ENCODE measurements at regions not wholly inside any gene's neighbourhood (a gene's known extent, or its start where the extent isn't known, plus 50 kb on each side); places are given as distances from the start of the nearest gene placed in this dataset.

DNA sequence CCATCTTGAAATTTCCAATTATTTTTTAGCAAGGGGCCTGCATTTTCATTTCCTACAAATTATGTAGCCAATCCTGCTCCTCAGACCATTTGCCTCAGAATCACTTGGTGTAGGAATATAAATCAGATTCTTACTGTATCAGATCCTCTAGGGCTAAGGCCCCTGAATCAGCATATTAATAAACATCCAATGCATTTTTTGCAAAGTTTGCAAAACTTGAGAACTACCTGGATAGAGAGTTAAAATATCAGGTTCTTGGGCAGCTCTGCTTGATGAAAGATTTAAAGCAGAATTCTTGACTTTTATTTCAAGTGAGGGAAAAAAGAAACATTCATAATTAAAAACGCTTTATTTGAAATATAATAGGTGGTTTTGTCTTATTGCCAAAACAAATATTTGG is 82.2 kb upstream of the MAN1A1 start:
- Histone ChIP-seq H3K27me3 (ENCODE audit: insufficient read depth, low read length) (no peaks in the 10 kb centered on the region), H2AFZ (ENCODE audit: low read length) (no peak overlapping the region), H3K56ac (ENCODE audit: insufficient read length, low read depth, low read length) (no peak overlapping the region), H3K79me2 (ENCODE audit: insufficient read depth, low read length) (no peaks in the 10 kb centered on the region), H3K9me3 (ENCODE audit: control insufficient read depth, low read depth, low read length) (no peaks in the 10 kb centered on the region), H3K9ac (ENCODE audit: extremely low read depth, insufficient read length, low read length) (no peak overlapping the region), H4K5ac (ENCODE audit: insufficient read length, low read depth, low read length) (no peak overlapping the region), H2BK12ac (ENCODE audit: insufficient read length, low read depth, low read length) (no peak overlapping the region), H2BK20ac (ENCODE audit: low read depth, low read length, poor library complexity, severe bottlenecking) (no peak overlapping the region), H3K23me2 (ENCODE audit: insufficient read length, low read depth, low read length, poor library complexity, severe bottlenecking) (no peaks in the 10 kb centered on the region), H2BK15ac (ENCODE audit: low read depth, low read length) (no peak overlapping the region), H3K4ac (ENCODE audit: low read depth, low read length) (no peak overlapping the region), H3K23ac (ENCODE audit: insufficient read length, low read depth, low read length) (no peak overlapping the region), H2BK120ac (ENCODE audit: low read depth, low read length, poor library complexity, severe bottlenecking) (no peak overlapping the region), H4K8ac (replicated peaks; ENCODE audit: insufficient read length, low read depth, low read length) (no peak overlapping the region), H3K79me1 (ENCODE audit: insufficient read depth, low read depth, low read length, poor library complexity, severe bottlenecking) (no peaks in the 10 kb centered on the region), H3K27ac (ENCODE audit: insufficient read length, low read depth, low read length) (no peak overlapping the region), H2BK5ac (ENCODE audit: insufficient read length, low read length) (no peak overlapping the region), H3T11ph (ENCODE audit: low read length) (no peak overlapping the region), H3K4me1 (ENCODE audit: insufficient read depth, low read length) (no peaks in the 10 kb centered on the region), H3K18ac (ENCODE audit: insufficient read length, low read depth, low read length) (no peak overlapping the region), H4K91ac (ENCODE audit: insufficient read length, low read depth, low read length) (no peak overlapping the region), H2AK5ac (ENCODE audit: insufficient read length, low read length) (no peak overlapping the region), H3K14ac (ENCODE audit: insufficient read depth, low read length) (no peak overlapping the region), H3K4me2 (ENCODE audit: insufficient read depth, insufficient read length, low read length) (no peak overlapping the region), H4K20me1 (ENCODE audit: control insufficient read depth, insufficient read depth, insufficient read length) (no peaks in the 10 kb centered on the region)
- Mint-ChIP-seq H3K9me3 (no peaks in the 10 kb centered on the region), H3K27me3 (ENCODE audit: low read depth) (no peaks in the 10 kb centered on the region), H3K27ac (no peak overlapping the region), H3K4me1 (no peaks in the 10 kb centered on the region), H3K36me3 (ENCODE audit: insufficient read depth in 1 of 3, low read depth in 3 of 3) (no peaks in the 10 kb centered on the region), H3K4me3 (no peak overlapping the region)
- TF ChIP-seq, protein P1, sequence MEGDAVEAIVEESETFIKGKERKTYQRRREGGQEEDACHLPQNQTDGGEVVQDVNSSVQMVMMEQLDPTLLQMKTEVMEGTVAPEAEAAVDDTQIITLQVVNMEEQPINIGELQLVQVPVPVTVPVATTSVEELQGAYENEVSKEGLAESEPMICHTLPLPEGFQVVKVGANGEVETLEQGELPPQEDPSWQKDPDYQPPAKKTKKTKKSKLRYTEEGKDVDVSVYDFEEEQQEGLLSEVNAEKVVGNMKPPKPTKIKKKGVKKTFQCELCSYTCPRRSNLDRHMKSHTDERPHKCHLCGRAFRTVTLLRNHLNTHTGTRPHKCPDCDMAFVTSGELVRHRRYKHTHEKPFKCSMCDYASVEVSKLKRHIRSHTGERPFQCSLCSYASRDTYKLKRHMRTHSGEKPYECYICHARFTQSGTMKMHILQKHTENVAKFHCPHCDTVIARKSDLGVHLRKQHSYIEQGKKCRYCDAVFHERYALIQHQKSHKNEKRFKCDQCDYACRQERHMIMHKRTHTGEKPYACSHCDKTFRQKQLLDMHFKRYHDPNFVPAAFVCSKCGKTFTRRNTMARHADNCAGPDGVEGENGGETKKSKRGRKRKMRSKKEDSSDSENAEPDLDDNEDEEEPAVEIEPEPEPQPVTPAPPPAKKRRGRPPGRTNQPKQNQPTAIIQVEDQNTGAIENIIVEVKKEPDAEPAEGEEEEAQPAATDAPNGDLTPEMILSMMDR (conservative IDR thresholded peaks at IDR 0.05) = no peak
- no CpG with 5 or more reads among the region's 1 CpG for WGBS (ENCODE audit: extremely low coverage, insufficient read length, low lambda C conversion rate)
- no peak for DNase-seq

Data from H9 (cell line).